NCI-H2107 treated with DMSO at 0.1 percent for 48 hours (cell line): ENCODE measurements at regions not wholly inside any gene's neighbourhood (a gene's known extent, or its start where the extent isn't known, plus 50 kb on each side); places are given as distances from the start of the nearest gene placed in this dataset.
"Not testable (repeated sequence)": the region's sequence is repeated elsewhere in the genome, so short reads cannot be mapped to it uniquely, and the experiment has no call there.

ENCODE experiments used
- DNase-seq: peaks from one replicate; lab custom pipeline; 2025; ENCODE audit not compliant: unreplicated experiment; lab: John Stamatoyannopoulos, UW

GRCh38 chr6:28831683-28832082 lies 92.1 kb downstream of the TRIM27 start:
- DNase-seq, result not testable (repeated sequence)

DNA sequence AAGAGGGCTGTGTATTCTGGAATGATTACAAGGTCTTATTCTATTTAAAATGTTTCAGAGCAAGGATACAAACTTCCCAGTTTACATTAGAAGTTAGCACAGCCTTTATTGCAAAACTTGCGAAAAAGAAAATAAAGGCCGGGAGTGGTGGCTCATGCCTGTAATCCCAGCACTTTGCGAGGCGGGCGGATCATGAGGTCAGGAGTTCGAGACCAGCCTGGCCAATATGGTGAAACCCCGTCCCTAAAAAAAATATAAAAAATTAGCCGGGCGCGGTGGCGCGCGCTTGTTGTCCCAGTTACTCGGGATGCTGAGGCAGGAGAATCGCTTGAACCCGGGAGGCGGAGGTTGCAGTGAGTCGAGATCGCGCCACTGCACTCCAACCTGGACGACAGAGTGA lies 87.1 kb downstream of the TRIM27 start:
- DNase-seq, result not testable (repeated sequence)

GRCh38 chr6:28838289-28838633 lies 85.5 kb downstream of the TRIM27 start:
- DNase-seq, result peak; percentile 22

GRCh38 chr6:28838634-28839442 lies 84.9 kb downstream of the TRIM27 start:
- DNase-seq, result peak; percentile 16

- DNase-seq, result no peak
Observed at GRCh38 chr6:28839443-28840120, 84.2 kb downstream of the TRIM27 start.

GRCh38 chr6:28841290-28841689 lies 82.5 kb downstream of the TRIM27 start:
- DNase-seq, result no peak

DNA sequence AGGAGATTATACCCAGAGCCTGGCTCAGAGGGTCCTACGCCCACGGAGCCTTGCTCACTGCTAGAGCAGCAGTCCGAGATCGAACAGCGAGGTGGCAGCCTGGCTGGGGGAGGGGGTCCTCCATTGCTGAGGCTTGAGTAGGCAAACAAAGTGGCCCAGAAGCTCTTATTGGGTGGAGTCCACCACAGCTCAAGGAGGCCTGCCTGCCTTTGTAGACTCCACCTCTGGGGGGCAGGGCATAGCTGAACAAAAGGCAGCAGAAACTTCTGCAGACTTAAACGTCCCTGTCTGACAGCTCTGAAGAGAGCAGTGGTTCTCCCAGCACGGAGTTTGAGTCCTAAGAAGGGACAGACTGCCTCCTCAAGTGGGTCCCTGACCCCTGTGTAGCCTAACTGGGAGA lies 75.0 kb downstream of the TRIM27 start:
- DNase-seq, result not testable (repeated sequence)
